Fibroblast of villous mesenchyme (primary cell): ENCODE measurements at regions not wholly inside any gene's neighbourhood (a gene's known extent, or its start where the extent isn't known, plus 50 kb on each side); places are given as distances from the start of the nearest gene placed in this dataset.

Experiments used
- DNase-seq: peaks from one replicate; pipeline ENCODE4 v3.0.0-alpha.2; 2010; ENCODE audit warnings: low read depth
- H3K4me3 ChIP-seq: 2 replicates; pipeline ENCODE4 v1.5.1; 2011; ENCODE audit warnings: low read depth, mild to moderate bottlenecking, low read length
- TF ChIP-seq, protein P1 (sequence below): IDR thresholded peaks from 2 replicates; pipeline ENCODE4 v1.5.1; 2012; ENCODE audit warnings: low read depth, mild to moderate bottlenecking, low read length; ENCODE audit not compliant: insufficient read depth

DNA sequence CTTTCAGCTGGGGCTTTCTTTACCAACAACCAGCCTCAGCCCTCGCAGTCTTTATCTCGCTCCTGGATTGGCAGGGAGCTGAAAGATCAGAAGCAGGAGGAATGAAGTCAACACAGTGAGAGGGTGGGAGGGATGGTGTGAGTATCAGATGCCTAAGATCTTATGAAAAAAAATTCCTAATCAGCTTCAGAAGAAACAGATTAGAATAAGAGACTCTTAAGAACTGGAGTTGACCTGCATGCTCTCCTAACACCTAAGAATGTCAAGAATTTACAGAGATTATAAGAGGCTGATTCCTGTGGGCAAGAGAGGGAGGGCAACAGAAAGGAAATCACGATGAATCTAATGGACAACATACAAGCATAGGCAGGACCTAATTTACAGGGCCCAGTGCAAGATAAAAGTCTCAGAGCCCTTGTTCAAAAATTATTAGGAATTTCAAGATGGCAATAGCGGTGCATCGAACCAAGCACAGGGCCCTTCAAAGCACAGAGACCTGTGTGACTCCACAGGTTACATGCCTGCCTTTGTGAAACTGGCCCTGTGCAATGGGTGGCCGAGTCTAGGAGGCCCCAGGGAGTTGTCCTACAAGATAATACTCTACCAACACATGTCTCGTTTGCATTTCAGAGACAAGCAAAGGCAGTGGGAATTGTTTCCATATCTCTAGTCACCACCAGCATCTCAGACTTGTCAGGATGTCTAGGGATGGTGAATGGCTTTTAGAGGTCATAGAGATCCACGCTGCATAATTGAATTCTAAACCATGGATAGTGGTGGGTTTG is 65.3 kb upstream of the PPP2R5A start:
- peak; percentile 63 for DNase-seq
- no peak overlapping the region for H3K4me3 ChIP-seq
- TF ChIP-seq, protein P1, sequence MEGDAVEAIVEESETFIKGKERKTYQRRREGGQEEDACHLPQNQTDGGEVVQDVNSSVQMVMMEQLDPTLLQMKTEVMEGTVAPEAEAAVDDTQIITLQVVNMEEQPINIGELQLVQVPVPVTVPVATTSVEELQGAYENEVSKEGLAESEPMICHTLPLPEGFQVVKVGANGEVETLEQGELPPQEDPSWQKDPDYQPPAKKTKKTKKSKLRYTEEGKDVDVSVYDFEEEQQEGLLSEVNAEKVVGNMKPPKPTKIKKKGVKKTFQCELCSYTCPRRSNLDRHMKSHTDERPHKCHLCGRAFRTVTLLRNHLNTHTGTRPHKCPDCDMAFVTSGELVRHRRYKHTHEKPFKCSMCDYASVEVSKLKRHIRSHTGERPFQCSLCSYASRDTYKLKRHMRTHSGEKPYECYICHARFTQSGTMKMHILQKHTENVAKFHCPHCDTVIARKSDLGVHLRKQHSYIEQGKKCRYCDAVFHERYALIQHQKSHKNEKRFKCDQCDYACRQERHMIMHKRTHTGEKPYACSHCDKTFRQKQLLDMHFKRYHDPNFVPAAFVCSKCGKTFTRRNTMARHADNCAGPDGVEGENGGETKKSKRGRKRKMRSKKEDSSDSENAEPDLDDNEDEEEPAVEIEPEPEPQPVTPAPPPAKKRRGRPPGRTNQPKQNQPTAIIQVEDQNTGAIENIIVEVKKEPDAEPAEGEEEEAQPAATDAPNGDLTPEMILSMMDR = no peak

DNA sequence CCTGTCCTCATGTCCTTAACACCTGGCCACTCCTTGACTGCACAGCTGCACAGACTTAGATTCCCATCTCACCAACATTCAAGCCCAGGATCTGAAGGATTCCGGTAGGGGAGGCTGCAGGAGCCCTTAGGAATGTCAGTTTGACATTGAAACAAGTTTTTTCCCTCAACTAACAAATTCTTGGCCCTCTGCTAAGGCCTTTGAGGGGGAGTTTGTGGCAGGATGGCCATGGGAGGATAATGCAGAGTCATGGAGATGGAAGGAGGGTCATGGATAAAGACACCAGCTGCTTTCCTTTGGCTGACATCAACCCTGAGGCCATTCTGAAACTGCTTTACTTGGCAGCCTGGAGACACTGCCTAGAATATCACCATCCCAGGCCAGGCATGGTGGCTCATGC is 63.4 kb upstream of the PPP2R5A start:
- TF ChIP-seq, protein P1 = no peak
- DNase-seq = peak; percentile 36
- no peak overlapping the region for H3K4me3 ChIP-seq

DNA sequence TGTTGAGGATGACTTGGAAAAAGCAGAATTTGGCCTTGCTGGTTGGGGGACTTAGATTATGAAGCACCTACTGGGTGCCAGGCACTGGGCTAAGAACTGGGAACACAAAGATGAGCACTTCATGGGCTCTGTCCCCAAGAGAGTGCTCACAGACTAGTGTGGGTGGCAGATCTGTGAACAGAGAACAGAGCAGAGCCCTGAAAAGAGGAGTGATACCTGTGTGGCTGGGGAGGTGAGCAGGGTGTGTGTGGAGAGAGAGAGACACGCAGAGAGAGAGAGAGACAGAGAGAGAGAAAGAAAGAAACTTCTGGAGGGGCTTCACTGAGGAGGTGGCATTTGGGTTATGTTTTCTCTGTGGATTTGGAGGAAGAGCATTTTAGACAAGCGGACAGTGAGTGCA is 61.1 kb upstream of the PPP2R5A start:
- DNase-seq = no peak
- TF ChIP-seq, protein P1 = no peak
- H3K4me3 ChIP-seq = no peak overlapping the region

DNA sequence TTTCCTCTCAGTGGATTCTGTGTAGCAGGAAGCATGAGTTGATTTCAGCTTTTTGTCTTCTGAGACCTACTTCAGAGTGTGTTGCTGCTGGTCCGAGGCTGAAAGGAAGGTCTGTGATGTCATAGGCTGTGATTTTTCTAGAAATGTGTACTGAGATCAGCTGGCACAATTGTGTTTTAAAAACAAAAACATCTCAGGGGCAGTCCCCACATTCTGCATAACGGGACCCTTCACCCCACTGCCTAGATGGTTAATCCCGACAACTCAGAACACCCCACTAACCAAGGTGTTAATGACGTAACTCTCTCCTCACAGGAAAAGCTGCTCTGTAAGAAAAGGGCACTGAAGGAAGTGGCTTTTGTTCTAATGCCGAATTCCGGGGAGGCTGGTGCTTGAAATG is 59.8 kb upstream of the PPP2R5A start:
- no peak for DNase-seq
- no peak overlapping the region for H3K4me3 ChIP-seq
- TF ChIP-seq, protein P1 = no peak

DNA sequence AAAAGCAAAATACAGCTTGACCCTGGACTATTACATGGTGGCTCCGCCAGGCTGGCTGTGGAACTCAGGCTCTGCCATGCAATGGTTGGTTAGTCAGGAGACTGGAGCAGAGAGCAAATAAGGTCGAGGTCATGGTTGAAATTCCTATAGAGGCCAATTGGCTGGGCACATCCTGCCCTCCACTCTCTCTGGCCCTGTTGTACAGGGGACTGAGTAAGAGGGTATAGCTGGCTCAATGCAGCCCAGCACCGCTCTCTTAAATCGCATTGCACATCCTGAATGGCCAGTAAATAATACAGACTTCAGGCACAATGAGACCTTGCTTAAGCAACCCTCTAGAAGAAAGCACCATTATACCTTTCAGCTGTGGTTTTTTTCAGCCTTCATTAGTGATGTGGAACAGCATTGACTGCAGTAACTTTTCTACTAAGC is 59.3 kb upstream of the PPP2R5A start:
- H3K4me3 ChIP-seq = no peak overlapping the region
- TF ChIP-seq, protein P1 = no peak
- DNase-seq = no peak

DNA sequence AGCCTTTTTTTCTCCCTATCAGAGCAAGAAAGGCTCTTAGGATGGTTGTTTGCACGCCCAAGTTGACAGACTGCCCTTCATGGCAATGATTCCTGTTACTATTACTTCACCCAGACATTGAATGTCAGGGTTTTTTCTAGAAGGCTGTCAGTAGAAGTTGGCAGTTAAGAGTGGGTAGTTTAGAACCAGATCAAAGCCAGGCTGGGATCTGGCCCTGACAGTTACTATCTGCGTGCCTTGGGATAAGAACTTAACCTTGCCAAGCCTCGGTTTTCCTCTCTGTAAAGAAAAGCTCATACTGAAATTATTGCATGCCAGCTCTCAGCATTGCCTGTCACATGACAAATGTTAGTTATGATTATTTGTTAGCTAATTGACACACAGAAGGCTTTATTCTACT is 58.7 kb upstream of the PPP2R5A start:
- no peak for DNase-seq
- H3K4me3 ChIP-seq = no peak overlapping the region
- TF ChIP-seq, protein P1 = no peak

DNA sequence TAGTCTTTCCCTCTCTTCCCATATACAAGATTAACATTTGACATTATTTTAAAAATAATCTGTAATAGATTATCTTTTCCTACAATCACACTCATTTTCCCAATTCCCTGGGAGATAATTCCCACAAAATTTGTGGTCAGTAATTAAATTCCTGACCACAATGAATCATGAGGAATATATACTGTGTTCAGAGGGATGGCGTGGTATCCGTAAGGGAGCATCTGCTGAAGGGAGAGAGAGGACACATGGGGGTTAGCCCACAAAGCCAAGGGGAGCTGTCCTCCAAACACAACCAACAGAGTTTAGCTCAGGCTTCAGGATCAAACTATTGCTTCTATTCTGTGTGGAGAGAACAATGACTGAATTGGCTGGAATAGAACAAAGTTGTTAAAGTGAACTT is 57.1 kb upstream of the PPP2R5A start:
- TF ChIP-seq, protein P1 = no peak
- DNase-seq = no peak
- no peak overlapping the region for H3K4me3 ChIP-seq
